Smooth muscle cell (in vitro differentiated cells): ENCODE measurements at regions not wholly inside any gene's neighbourhood (a gene's known extent, or its start where the extent isn't known, plus 50 kb on each side); places are given as distances from the start of the nearest gene placed in this dataset.

Experiments
- DNase-seq: peaks from one replicate; lab custom pipeline; 2025; ENCODE audit not compliant: unreplicated experiment; lab: John Stamatoyannopoulos, UW
- H2AFZ ChIP-seq: fragments of 200-600 bp; sonication (generic); 2 replicates; pipeline ENCODE4 v1.6.0; 2016; ENCODE audit warnings: antibody characterized with exemption, low read depth, mild to moderate bottlenecking
- H3F3A ChIP-seq: fragments of 200-600 bp; sonication (generic); 2 replicates; pipeline ENCODE4 v1.6.0; 2017; ENCODE audit warnings: antibody characterized with exemption, low read depth
- H3K27ac ChIP-seq: fragments of 200-600 bp; sonication (generic); 2 replicates; pipeline ENCODE4 v1.5.1; 2016; ENCODE audit warnings: low read depth, mild to moderate bottlenecking
- H3K27me3 ChIP-seq: fragments of 200-600 bp; sonication (generic); 2 replicates; pipeline ENCODE4 v1.6.1; 2016; ENCODE audit warnings: low read depth, mild to moderate bottlenecking
- H3K36me3 ChIP-seq: fragments of 200-600 bp; sonication (generic); 2 replicates; pipeline ENCODE4 v1.5.1; 2016; ENCODE audit warnings: low read depth
- H3K4me1 ChIP-seq: fragments of 200-600 bp; sonication (generic); 2 replicates; pipeline ENCODE4 v1.5.1; 2016; ENCODE audit warnings: low read depth
- H3K4me2 ChIP-seq: fragments of 200-600 bp; sonication (generic); 2 replicates; pipeline ENCODE4 v1.6.0; 2016; ENCODE audit warnings: mild to moderate bottlenecking
- H3K4me3 ChIP-seq: fragments of 200-600 bp; sonication (generic); 2 replicates; pipeline ENCODE4 v1.5.1; 2016; ENCODE audit warnings: mild to moderate bottlenecking
- H3K79me2 ChIP-seq: fragments of 200-600 bp; sonication (generic); 2 replicates; pipeline ENCODE4 v1.6.0; 2016; ENCODE audit warnings: low read depth, mild to moderate bottlenecking
- H3K9ac ChIP-seq: fragments of 200-600 bp; sonication (generic); 2 replicates; pipeline ENCODE4 v1.6.0; 2016; ENCODE audit warnings: low read depth
- H3K9me3 ChIP-seq: fragments of 200-600 bp; sonication (generic); replicated peaks from 2 replicates; pipeline ENCODE4 v1.5.1; 2016; ENCODE audit warnings: low read depth
- H4K20me1 ChIP-seq: fragments of 200-600 bp; sonication (generic); 2 replicates; pipeline ENCODE4 v1.6.0; 2016; ENCODE audit warnings: low read depth
- CTCF ChIP-seq: fragments of 200-600 bp; sonication (generic); IDR thresholded peaks from 2 replicates; pipeline ENCODE4 v1.5.1; 2017; ENCODE audit warnings: borderline replicate concordance, mild to moderate bottlenecking, antibody characterized with exemption; ENCODE audit not compliant: insufficient read depth, poor library complexity, severe bottlenecking
- WGBS: methylation state at CpG from one replicate; pipeline ENCODE4 v1.1.7; 2016; ENCODE audit warnings: low lambda C conversion rate; 5-methylcytosine and 5-hydroxymethylcytosine counted together

GRCh38 chr1:98172578-98172977, 251.7 kb upstream of the DPYD start:
- no peak for DNase-seq
- H3K4me3 ChIP-seq = no peak overlapping the region
- no peak overlapping the region for H3K27ac ChIP-seq
- no peaks in the 10 kb centered on the region for H4K20me1 ChIP-seq
- no peaks in the 10 kb centered on the region for H3K9me3 ChIP-seq
- no peak overlapping the region for H3K9ac ChIP-seq
- H2AFZ ChIP-seq = no peak overlapping the region
- H3K36me3 ChIP-seq = no peaks in the 10 kb centered on the region
- no peaks in the 10 kb centered on the region for H3K4me1 ChIP-seq
- H3K27me3 ChIP-seq = no peaks in the 10 kb centered on the region
- no peaks in the 10 kb centered on the region for H3F3A ChIP-seq
- H3K4me2 ChIP-seq = no peak overlapping the region
- TF ChIP-seq CTCF = no peak
- 71% methylated on average over 3 of the region's 3 CpGs for WGBS
- no peaks in the 10 kb centered on the region for H3K79me2 ChIP-seq

- DNase-seq = no peak
- no peaks in the 10 kb centered on the region for H3K36me3 ChIP-seq
- H3K27me3 ChIP-seq = no peaks in the 10 kb centered on the region
- H3K79me2 ChIP-seq = no peaks in the 10 kb centered on the region
- no peak overlapping the region for H3K9ac ChIP-seq
- H4K20me1 ChIP-seq = no peaks in the 10 kb centered on the region
- H2AFZ ChIP-seq = no peak overlapping the region
- H3K4me2 ChIP-seq = no peak overlapping the region
- TF ChIP-seq CTCF = no peak
- H3K4me3 ChIP-seq = no peak overlapping the region
- WGBS = 93% methylated on average over 2 of the region's 2 CpGs
- no peaks in the 10 kb centered on the region for H3K9me3 ChIP-seq
- no peak overlapping the region for H3K27ac ChIP-seq
- no peaks in the 10 kb centered on the region for H3F3A ChIP-seq
- H3K4me1 ChIP-seq = no peaks in the 10 kb centered on the region
These were observed 251.2 kb upstream of the DPYD start for GRCh38 chr1:98172022-98172421.

- no peak for TF ChIP-seq CTCF
- no peaks in the 10 kb centered on the region for H3K4me1 ChIP-seq
- no peaks in the 10 kb centered on the region for H3K9me3 ChIP-seq
- no peak overlapping the region for H3K9ac ChIP-seq
- no peaks in the 10 kb centered on the region for H3K79me2 ChIP-seq
- H2AFZ ChIP-seq = no peak overlapping the region
- H3F3A ChIP-seq = no peaks in the 10 kb centered on the region
- H3K27me3 ChIP-seq = no peaks in the 10 kb centered on the region
- no peak overlapping the region for H3K4me2 ChIP-seq
- H3K36me3 ChIP-seq = no peaks in the 10 kb centered on the region
- 94% methylated on average over 4 of the region's 4 CpGs for WGBS
- H4K20me1 ChIP-seq = no peaks in the 10 kb centered on the region
- H3K27ac ChIP-seq = no peak overlapping the region
- no peak overlapping the region for H3K4me3 ChIP-seq
- DNase-seq = no peak
These were observed 243.7 kb upstream of the DPYD start for GRCh38 chr1:98164509-98164908.

GRCh38 chr1:98157524-98158313, 236.9 kb upstream of the DPYD start:
- Histone ChIP-seq H3K4me3 (no peak overlapping the region), H3K79me2 (no peaks in the 10 kb centered on the region), H2AFZ (no peak overlapping the region), H3K9me3 (no peaks in the 10 kb centered on the region), H3K9ac (no peak overlapping the region), H3K4me2 (no peak overlapping the region), H3K4me1 (no peaks in the 10 kb centered on the region), H3F3A (no peaks in the 10 kb centered on the region), H3K36me3 (no peaks in the 10 kb centered on the region), H4K20me1 (no peaks in the 10 kb centered on the region), H3K27ac (no peak overlapping the region), H3K27me3 (no peaks in the 10 kb centered on the region)
- DNase-seq = no peak
- WGBS = 82% methylated on average over 2 of the region's 2 CpGs
- TF ChIP-seq CTCF = no peak
